ENCODE measurements at regions not wholly inside any gene's neighbourhood (a gene's known extent, or its start where the extent isn't known, plus 50 kb on each side); places are given as distances from the start of the nearest gene placed in this dataset.

- CTCF ChIA-PET: no interaction called here
- no peak overlapping the region for H3K4me3 Mint-ChIP-seq
- H3K36me3 Mint-ChIP-seq: no peaks in the 10 kb centered on the region
- H3K4me1 Mint-ChIP-seq: no peaks in the 10 kb centered on the region
- DNase-seq: no peak
- H3K27me3 Mint-ChIP-seq: no peaks in the 10 kb centered on the region
- H3K27ac Mint-ChIP-seq: no peak overlapping the region
- H3K9me3 Mint-ChIP-seq: no peaks in the 10 kb centered on the region
Observed at GRCh38 chr12:105765053-105766014, 373.4 kb downstream of the NUAK1 start.

GRCh38 chr12:105766029-105766428, 372.7 kb downstream of the NUAK1 start:
- no peaks in the 10 kb centered on the region for H3K9me3 Mint-ChIP-seq

GRCh38 chr12:105769486-105769885, 369.3 kb downstream of the NUAK1 start:
- CTCF ChIA-PET: no interaction called here
- Mint-ChIP-seq H3K27ac (no peak overlapping the region), H3K36me3 (no peaks in the 10 kb centered on the region), H3K9me3 (peaks cover 2% of the 10 kb centered on the region), H3K27me3 (no peaks in the 10 kb centered on the region), H3K4me1 (no peaks in the 10 kb centered on the region), H3K4me3 (no peak overlapping the region)
- DNase-seq: no peak

More at GRCh38 chr12:105766029-105766428, 372.7 kb downstream of the NUAK1 start:
- H3K4me1 Mint-ChIP-seq: no peaks in the 10 kb centered on the region
- H3K4me3 Mint-ChIP-seq: no peak overlapping the region
- H3K27me3 Mint-ChIP-seq: no peaks in the 10 kb centered on the region
- DNase-seq: no peak
- no peak overlapping the region for H3K27ac Mint-ChIP-seq
- H3K36me3 Mint-ChIP-seq: no peaks in the 10 kb centered on the region
- CTCF ChIA-PET: no interaction called here

- no peaks in the 10 kb centered on the region for H3K27me3 Mint-ChIP-seq
- H3K36me3 Mint-ChIP-seq: no peaks in the 10 kb centered on the region
- H3K4me1 Mint-ChIP-seq: no peaks in the 10 kb centered on the region
- no peak overlapping the region for H3K27ac Mint-ChIP-seq
- H3K9me3 Mint-ChIP-seq: peaks cover 7% of the 10 kb centered on the region
- no peak overlapping the region for H3K4me3 Mint-ChIP-seq
- CTCF ChIA-PET: no interaction called here
- no peak for DNase-seq
Observed at GRCh38 chr12:105773471-105773870, 365.3 kb downstream of the NUAK1 start.

- H3K4me1 Mint-ChIP-seq: no peaks in the 10 kb centered on the region
- peaks cover 7% of the 10 kb centered on the region for H3K9me3 Mint-ChIP-seq
- H3K27ac Mint-ChIP-seq: no peak overlapping the region
- no peaks in the 10 kb centered on the region for H3K27me3 Mint-ChIP-seq
- H3K4me3 Mint-ChIP-seq: no peak overlapping the region
- H3K36me3 Mint-ChIP-seq: no peaks in the 10 kb centered on the region
- no peak for DNase-seq
- CTCF ChIA-PET: no interaction called here
Observed at GRCh38 chr12:105774037-105774436, 364.7 kb downstream of the NUAK1 start.

GRCh38 chr12:105775343-105775742, 363.4 kb downstream of the NUAK1 start:
- CTCF ChIA-PET: no interaction called here
- DNase-seq: no peak
- no peaks in the 10 kb centered on the region for H3K36me3 Mint-ChIP-seq

GRCh38 chr12:105783983-105784947, 354.5 kb downstream of the NUAK1 start:
- Mint-ChIP-seq H3K36me3 (no peaks in the 10 kb centered on the region), H3K27me3 (no peaks in the 10 kb centered on the region), H3K4me1 (no peaks in the 10 kb centered on the region), H3K27ac (no peak overlapping the region), H3K4me3 (no peak overlapping the region), H3K9me3 (peaks cover 2% of the 10 kb centered on the region)
- no peak for DNase-seq
- CTCF ChIA-PET: no interaction called here

More at GRCh38 chr12:105775343-105775742, 363.4 kb downstream of the NUAK1 start:
- Mint-ChIP-seq H3K9me3 (peaks cover 7% of the 10 kb centered on the region), H3K4me3 (no peak overlapping the region), H3K4me1 (no peaks in the 10 kb centered on the region), H3K27me3 (no peaks in the 10 kb centered on the region), H3K27ac (no peak overlapping the region)

- Mint-ChIP-seq H3K9me3 (no peaks in the 10 kb centered on the region), H3K4me3 (no peak overlapping the region), H3K4me1 (no peaks in the 10 kb centered on the region), H3K27ac (no peak overlapping the region), H3K27me3 (no peaks in the 10 kb centered on the region), H3K36me3 (no peaks in the 10 kb centered on the region)
- DNase-seq: no peak
- CTCF ChIA-PET: no interaction called here
Observed at GRCh38 chr12:105793421-105793820, 345.3 kb downstream of the NUAK1 start.

- H3K36me3 Mint-ChIP-seq: no peaks in the 10 kb centered on the region
- H3K4me3 Mint-ChIP-seq: no peak overlapping the region
- H3K27ac Mint-ChIP-seq: no peak overlapping the region
Observed at GRCh38 chr12:105798256-105798845, 340.4 kb downstream of the NUAK1 start.

GRCh38 chr12:105799103-105799502, 339.7 kb downstream of the NUAK1 start:
- no peaks in the 10 kb centered on the region for H3K36me3 Mint-ChIP-seq
- peaks cover 2% of the 10 kb centered on the region for H3K9me3 Mint-ChIP-seq
- no peaks in the 10 kb centered on the region for H3K4me1 Mint-ChIP-seq
- CTCF ChIA-PET: no interaction called here
- H3K4me3 Mint-ChIP-seq: no peak overlapping the region
- DNase-seq: no peak
- no peak overlapping the region for H3K27ac Mint-ChIP-seq
- H3K27me3 Mint-ChIP-seq: no peaks in the 10 kb centered on the region

More at GRCh38 chr12:105798256-105798845, 340.4 kb downstream of the NUAK1 start:
- H3K9me3 Mint-ChIP-seq: peaks cover 2% of the 10 kb centered on the region
- H3K27me3 Mint-ChIP-seq: no peaks in the 10 kb centered on the region
- CTCF ChIA-PET: no interaction called here
- no peak for DNase-seq
- H3K4me1 Mint-ChIP-seq: no peaks in the 10 kb centered on the region

- CTCF ChIA-PET: no interaction called here
- Mint-ChIP-seq H3K27ac (no peak overlapping the region), H3K27me3 (no peaks in the 10 kb centered on the region), H3K4me1 (no peaks in the 10 kb centered on the region), H3K36me3 (no peaks in the 10 kb centered on the region), H3K9me3 (peaks cover 2% of the 10 kb centered on the region), H3K4me3 (no peak overlapping the region)
- no peak for DNase-seq
Observed at GRCh38 chr12:105801351-105801750, 337.4 kb downstream of the NUAK1 start.

GRCh38 chr12:105803292-105803691, 335.5 kb downstream of the NUAK1 start:
- DNase-seq: no peak
- no peaks in the 10 kb centered on the region for H3K4me1 Mint-ChIP-seq
- H3K27me3 Mint-ChIP-seq: no peaks in the 10 kb centered on the region
- H3K27ac Mint-ChIP-seq: no peak overlapping the region
- H3K9me3 Mint-ChIP-seq: peaks cover 2% of the 10 kb centered on the region
- no peaks in the 10 kb centered on the region for H3K36me3 Mint-ChIP-seq
- CTCF ChIA-PET: no interaction called here
- H3K4me3 Mint-ChIP-seq: no peak overlapping the region

GRCh38 chr12:105804591-105805265, 334.0 kb downstream of the NUAK1 start:
- H3K27me3 Mint-ChIP-seq: no peaks in the 10 kb centered on the region
- H3K36me3 Mint-ChIP-seq: no peaks in the 10 kb centered on the region
- DNase-seq: no peak
- CTCF ChIA-PET: no interaction called here
- no peak overlapping the region for H3K27ac Mint-ChIP-seq
- H3K9me3 Mint-ChIP-seq: peaks cover 2% of the 10 kb centered on the region
- no peak overlapping the region for H3K4me3 Mint-ChIP-seq
- no peaks in the 10 kb centered on the region for H3K4me1 Mint-ChIP-seq
